Choroid plexus epithelial cell (primary cell): ENCODE measurements at regions not wholly inside any gene's neighbourhood (a gene's known extent, or its start where the extent isn't known, plus 50 kb on each side); places are given as distances from the start of the nearest gene placed in this dataset.

Source experiments
- DNase-seq: peaks from one replicate; pipeline ENCODE4 v3.0.0-alpha.2; 2010; ENCODE audit warnings: low read depth
- H3K4me3 ChIP-seq: 2 replicates; pipeline ENCODE4 v1.5.1; 2011; ENCODE audit warnings: low read depth, mild to moderate bottlenecking, control low read depth, low read length, moderate library complexity
- TF ChIP-seq, protein P1 (sequence below): conservative IDR thresholded peaks from 2 replicates; pipeline ENCODE4 v1.5.1; 2011; ENCODE audit warnings: low read depth, mild to moderate bottlenecking, control low read depth, inconsistent platforms, low read length, moderate library complexity

DNA sequence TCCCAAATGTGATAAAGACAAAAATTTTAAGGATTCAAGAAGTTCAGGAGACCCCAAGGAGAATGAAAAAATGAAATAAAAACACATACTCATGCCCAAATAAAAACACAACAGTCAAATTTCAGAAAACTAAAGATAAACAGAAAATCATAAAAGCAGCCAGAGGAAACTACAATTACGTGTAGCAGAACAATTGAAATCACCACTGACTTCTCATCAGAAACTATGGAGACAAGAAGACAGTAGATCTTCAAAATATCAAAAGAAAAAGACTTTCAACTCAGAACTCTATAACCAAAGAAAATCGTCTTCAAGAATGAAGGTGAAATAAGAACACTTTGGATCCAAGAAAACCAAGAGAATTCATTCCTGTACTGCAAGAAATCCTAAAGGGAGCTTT, 54.9 kb downstream of the DIO3 start:
- H3K4me3 ChIP-seq = no peak overlapping the region
- DNase-seq = no peak
- TF ChIP-seq, protein P1, sequence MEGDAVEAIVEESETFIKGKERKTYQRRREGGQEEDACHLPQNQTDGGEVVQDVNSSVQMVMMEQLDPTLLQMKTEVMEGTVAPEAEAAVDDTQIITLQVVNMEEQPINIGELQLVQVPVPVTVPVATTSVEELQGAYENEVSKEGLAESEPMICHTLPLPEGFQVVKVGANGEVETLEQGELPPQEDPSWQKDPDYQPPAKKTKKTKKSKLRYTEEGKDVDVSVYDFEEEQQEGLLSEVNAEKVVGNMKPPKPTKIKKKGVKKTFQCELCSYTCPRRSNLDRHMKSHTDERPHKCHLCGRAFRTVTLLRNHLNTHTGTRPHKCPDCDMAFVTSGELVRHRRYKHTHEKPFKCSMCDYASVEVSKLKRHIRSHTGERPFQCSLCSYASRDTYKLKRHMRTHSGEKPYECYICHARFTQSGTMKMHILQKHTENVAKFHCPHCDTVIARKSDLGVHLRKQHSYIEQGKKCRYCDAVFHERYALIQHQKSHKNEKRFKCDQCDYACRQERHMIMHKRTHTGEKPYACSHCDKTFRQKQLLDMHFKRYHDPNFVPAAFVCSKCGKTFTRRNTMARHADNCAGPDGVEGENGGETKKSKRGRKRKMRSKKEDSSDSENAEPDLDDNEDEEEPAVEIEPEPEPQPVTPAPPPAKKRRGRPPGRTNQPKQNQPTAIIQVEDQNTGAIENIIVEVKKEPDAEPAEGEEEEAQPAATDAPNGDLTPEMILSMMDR = no peak

DNA sequence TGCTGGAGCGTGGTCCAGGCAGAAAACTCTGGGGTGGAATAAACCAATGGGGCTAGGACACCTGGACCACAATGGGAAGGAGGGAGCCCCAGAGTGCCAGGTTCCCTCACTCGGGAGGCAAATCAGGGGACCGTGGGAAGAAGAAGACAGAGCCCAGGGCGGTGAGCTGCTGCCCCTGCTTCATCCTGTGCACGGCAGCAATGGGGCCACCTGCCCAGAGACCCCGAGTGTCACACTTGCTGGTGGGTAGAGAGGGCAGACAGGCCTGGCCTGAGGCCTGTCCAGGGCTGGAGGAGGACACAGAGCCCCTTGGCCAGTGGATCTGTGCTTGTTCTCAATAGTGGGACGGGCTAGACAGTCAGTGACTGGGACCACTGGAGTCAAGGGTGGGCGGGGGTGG, 58.2 kb downstream of the DIO3 start:
- TF ChIP-seq, protein P1 = no peak
- H3K4me3 ChIP-seq = no peak overlapping the region
- DNase-seq = no peak

DNA sequence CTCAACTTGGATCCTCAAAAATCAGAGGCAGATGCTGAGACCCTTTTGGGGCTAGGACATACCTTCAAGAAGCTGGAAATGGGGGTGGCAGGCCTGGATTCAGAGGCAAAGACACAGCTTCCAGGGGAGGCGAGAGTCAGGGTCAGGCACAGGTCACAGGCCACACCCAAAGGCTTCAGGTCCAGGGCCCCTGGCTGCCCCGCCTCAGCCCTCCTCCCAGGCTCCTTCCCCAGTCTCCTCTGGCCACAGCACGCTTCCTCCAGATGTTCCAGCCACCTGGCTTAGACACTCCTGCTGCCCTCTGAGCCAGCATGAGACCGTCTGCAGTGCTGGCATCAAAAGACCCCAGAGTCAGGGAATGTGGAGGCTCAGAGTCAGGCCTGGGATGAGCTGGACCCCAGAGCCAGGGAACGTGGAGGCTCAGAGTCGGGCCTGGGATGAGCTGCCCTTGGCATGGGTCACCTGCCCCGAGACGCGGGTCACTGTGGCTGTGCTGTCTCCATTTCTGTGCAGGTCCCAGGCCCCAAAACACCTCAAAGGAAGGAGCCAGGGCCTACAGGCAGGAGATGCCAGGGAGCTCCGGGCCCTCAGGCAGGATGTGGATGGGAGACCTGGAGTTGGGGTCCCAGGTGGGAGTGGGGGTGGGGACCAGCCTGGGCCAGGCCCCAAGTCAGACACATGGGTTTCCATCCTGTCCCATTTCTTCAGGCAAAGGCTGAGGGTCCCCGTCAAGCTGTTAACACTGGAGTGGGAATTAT, 58.9 kb downstream of the DIO3 start:
- no peak overlapping the region for H3K4me3 ChIP-seq
- TF ChIP-seq, protein P1 = no peak
- DNase-seq = no peak

DNA sequence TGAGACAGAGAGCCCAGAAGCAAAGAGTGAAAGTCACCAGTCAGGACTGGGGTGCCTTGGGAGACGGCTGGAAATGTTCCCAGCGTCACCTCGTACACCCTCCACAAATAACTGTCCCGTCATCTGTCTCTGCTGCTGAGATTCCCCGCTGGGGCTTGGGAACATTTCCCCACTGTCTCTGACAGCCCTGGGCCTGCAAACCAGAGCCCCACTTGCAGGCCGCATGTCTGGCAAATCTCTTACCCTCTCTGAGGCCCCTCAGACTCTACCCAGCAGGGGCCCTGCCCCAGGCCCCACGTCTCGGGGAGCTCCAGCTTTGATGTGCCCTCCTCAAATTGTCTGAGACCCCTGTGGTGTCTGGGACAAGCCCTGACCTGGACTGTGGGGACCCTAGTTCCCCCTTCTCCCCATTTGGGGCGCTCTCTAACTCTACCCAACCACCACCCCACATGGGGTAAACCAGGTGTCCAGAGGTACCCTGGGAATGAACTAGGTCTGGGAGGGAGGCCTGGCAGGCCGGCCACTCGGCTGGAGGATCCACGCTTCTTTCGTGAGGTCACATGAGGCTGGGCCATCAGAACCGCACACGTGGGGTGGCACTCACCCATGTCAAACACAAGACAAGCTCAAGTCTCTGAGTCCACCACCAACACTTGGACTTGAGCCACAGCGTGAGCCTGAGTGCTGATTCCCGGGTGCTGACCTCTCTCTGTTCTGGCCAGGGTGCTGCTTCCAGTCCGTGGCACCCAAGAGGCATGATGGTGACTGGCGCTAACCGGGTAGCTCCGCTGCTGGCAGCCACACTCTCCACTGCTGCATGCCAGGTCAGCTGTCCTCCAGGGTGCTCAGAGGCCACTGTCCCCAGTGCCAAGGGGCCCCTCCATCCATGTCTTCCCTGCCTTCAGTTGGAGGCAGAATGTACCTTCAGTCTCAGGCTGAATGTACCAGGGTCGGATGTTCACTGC, 59.8 kb downstream of the DIO3 start:
- H3K4me3 ChIP-seq = no peak overlapping the region
- TF ChIP-seq, protein P1 = no peak
- DNase-seq = no peak

DNA sequence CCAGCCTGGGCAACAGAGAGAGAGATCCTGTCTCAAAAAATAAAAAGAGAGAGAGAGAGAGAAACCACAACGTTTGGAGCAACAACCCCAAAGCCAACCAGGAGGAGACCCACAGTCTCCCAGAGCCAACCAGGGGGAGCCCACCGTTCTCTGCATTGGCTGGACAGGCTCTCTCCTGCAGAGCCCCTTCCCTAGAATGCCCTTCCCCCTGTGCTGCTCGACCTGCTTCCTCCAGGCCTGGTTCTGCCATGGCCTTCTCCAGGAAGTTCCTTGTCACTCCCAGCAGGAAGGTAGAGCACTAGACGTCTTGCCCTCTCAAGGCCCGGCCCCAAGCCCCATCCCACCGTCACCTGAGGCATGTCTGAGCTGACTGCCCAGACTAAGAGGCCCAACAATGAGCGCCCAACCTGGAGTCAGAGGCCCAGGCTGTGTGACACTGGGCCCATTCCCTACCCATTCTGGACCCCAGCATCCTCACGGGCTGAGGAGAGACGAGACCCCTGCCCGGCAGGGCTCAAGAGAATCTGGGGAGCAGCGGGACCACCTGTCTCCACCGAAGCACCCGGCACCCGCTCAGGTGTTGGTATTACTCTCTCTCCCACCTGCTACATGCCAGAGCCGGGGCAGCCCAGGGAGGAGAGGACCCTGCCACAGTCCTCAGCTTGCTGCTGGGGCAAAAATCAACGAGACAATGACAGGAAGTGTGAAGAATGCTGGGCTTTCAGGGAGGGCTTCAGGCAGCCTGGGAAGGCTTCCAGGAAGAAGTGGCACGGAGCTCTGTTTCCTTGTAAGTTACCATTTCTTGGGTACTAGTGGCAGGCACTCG, 61.2 kb downstream of the DIO3 start:
- H3K4me3 ChIP-seq = no peak overlapping the region
- TF ChIP-seq, protein P1 = no peak
- DNase-seq = no peak

GRCh38 chr14:101623077-101623372, 61.7 kb downstream of the DIO3 start:
- no peak overlapping the region for H3K4me3 ChIP-seq
- DNase-seq = no peak
- TF ChIP-seq, protein P1 = no peak
